HG03066 (cell line): ENCODE measurements at regions not wholly inside any gene's neighbourhood (a gene's known extent, or its start where the extent isn't known, plus 50 kb on each side); places are given as distances from the start of the nearest gene placed in this dataset.

Source experiments
- ATAC-seq: cut with Tn5 transposase; IDR thresholded peaks from one replicate; pipeline ENCODE4 v1.9.1; 2021; ENCODE audit warnings: low read depth; ENCODE audit not compliant: unreplicated experiment

GRCh38 chr12:19933924-19934323 lies 434.4 kb upstream of the PDE3A start:
- ATAC-seq = no peak

DNA sequence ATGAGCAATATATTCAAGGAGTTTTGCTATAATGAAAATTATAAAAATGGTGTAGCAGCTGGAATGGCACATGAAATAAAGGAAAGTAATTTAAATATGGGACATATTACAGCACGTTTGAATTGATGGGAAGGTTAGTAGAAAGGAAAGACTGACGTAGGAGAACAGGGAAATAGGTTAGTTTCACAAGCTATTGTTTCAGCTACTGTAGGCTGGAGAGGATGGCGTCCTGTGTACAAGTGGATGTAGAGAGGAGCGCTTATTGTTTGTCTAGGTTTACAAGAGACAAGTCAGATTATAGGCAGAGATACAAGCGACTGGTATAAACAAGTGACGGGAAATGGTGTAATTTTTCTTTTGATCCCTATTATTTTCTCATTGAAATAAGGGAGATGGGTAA lies 431.2 kb upstream of the PDE3A start:
- ATAC-seq = no peak

DNA sequence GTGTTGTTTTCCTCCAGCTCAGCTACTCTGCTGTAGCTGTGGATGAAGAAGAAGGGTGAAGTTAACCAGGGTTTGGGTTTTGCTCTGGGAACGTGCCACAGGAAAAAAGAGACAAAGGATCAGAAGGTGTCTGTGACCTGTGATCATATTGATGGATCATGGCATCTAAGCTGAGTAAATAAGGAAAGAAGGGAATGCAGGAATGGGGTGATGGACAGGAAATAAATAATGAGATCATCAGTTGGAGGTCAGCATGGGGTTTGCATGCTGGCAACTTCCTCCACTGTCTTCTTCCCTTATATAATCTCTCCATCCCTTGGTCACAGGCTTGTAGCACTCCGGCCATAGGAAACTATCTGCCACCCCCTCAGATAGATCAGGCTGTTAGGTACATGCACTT lies 430.3 kb upstream of the PDE3A start:
- ATAC-seq = no peak

DNA sequence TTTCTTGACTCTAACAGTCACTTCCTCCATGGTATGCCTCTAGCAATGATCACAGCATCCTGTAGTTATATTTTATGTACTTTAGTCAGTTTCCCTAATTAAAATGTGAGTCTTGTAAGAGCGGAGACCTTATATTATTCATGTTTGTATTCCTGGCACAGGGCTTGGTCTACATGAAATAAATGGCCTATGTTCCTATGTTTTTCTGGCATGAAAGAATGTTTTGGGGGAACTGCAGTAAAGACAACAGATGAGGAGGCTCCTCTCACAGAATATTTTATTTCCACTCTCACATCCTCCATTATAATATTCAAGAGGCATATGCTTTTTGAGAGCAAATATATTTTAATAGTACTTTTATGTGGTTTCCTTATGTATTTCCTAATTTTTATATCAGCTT lies 429.8 kb upstream of the PDE3A start:
- ATAC-seq = no peak

GRCh38 chr12:19940267-19940666 lies 428.1 kb upstream of the PDE3A start:
- ATAC-seq = no peak

DNA sequence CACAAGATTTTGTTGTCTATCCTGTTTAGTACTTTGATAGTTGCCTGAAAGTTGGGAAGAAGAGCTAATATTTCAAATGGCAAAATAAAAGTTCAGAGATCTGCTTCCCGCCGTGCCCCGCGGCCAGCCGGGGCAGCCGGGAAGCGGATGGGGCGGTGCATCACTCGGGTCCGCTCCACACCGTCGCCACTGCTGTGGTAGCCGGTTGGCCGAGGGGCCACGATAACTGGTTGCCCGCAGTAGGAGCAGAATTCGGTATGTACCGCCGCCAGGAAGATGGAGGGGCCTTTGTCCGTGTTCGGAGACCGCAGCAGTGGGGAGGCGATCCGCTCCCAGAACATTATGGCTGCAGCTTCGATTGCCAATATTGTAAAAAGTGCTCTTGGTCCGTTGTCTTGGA lies 427.2 kb upstream of the PDE3A start:
- no peak for ATAC-seq

- no peak for ATAC-seq
These were observed 422.5 kb upstream of the PDE3A start for GRCh38 chr12:19945559-19946435.

DNA sequence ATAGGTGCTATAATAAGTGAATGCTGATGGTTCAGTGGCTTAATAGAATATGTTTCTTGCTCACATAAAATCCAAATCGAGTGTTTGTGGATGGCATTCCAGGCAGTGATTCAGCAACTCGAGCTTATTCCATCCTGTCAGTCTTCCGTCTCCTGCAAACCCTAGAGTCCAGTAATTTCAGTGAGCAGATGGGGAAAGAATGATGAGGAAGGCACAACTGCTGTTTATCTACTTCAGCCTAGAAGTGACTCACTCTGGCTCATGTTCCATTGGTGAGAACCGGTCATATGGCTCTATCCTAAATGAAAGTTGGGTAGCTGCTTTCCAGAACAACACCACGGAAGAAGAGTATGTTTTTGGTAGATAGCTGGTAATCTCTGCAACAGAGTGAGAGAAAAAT lies 421.8 kb upstream of the PDE3A start:
- no peak for ATAC-seq

GRCh38 chr12:19947344-19947743 lies 421.0 kb upstream of the PDE3A start:
- ATAC-seq = no peak

- no peak for ATAC-seq
These were observed 416.7 kb upstream of the PDE3A start for GRCh38 chr12:19951664-19952063.

DNA sequence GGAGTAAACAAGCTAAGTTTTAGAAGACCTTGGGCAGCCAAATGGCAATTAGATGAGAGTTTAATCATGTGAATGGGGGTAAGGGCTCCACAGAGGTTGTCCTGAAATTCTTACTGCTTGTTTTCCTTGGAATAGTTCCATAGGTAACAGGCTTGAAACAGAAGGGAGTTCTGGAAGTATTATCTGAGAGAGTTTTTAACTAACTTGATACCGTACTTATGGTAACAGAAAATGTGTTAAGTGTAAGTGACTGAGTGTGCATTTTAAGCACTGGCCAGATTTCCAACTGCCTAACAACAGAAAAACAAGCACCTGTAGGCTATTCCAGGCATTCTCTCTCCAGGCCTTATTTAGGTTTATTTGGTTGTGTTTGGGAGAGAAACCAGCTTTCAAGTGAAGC lies 414.6 kb upstream of the PDE3A start:
- no peak for ATAC-seq

GRCh38 chr12:19954163-19954562 lies 414.2 kb upstream of the PDE3A start:
- no peak for ATAC-seq

- ATAC-seq = no peak
These were observed 410.8 kb upstream of the PDE3A start for GRCh38 chr12:19957308-19958125.

DNA sequence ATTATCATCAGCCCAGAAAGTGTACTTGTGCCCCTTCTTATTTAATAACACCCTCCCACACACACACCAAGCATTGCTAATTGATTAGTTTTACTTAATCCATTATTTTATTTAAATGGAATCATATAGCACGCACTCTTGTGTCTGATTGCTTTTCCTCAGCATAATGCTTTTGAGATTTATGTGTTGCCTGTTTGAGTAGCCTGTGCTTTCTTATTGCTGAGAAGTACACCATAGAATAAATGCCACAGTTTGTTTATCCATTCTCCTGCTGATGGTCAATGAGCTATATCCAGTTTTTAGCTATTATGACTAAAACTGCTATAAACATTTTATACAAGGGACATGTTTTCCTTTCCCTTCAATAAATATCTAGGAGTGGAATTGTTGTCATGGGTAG lies 409.9 kb upstream of the PDE3A start:
- no peak for ATAC-seq

DNA sequence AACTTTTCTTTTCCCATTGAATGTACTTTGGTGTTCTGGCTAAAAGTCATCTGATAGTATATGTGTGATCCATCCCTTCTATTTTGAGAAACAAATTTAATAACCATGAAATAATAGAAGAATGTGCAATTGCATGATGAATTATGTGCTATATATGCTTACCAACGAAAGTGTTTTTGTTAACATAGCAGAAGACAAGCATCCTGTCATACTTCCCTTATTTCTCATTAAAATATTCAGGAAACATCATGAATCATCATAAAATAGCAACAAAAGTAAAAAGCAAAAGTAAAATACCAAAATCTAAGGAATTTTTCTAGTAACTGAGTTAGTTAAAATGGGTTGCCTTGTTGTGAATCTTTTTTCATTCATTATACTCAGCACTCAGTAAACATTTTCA lies 409.0 kb upstream of the PDE3A start:
- ATAC-seq = no peak

GRCh38 chr12:19960527-19960926 lies 407.8 kb upstream of the PDE3A start:
- no peak for ATAC-seq

- no peak for ATAC-seq
These were observed 406.1 kb upstream of the PDE3A start for GRCh38 chr12:19962192-19962591.

- ATAC-seq = no peak
These were observed 404.4 kb upstream of the PDE3A start for GRCh38 chr12:19963972-19964371.

DNA sequence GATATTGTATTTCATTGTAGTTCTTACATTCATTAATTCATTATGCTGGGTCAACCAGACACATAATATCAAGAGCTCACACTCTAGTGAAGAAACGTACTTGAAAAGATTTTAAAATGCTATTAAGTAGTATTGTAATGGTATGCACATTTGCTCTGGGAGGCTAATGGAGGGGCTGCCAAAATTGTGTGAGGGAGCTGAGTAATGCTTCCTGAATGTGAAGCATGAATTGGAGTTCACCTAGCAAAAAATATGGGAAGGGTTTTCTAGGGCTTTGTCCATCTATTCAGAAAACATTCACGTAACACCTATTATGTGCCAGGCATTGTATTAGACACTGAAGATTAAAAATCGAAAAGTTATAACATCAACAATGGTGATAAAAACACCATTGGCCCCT lies 403.8 kb upstream of the PDE3A start:
- no peak for ATAC-seq

DNA sequence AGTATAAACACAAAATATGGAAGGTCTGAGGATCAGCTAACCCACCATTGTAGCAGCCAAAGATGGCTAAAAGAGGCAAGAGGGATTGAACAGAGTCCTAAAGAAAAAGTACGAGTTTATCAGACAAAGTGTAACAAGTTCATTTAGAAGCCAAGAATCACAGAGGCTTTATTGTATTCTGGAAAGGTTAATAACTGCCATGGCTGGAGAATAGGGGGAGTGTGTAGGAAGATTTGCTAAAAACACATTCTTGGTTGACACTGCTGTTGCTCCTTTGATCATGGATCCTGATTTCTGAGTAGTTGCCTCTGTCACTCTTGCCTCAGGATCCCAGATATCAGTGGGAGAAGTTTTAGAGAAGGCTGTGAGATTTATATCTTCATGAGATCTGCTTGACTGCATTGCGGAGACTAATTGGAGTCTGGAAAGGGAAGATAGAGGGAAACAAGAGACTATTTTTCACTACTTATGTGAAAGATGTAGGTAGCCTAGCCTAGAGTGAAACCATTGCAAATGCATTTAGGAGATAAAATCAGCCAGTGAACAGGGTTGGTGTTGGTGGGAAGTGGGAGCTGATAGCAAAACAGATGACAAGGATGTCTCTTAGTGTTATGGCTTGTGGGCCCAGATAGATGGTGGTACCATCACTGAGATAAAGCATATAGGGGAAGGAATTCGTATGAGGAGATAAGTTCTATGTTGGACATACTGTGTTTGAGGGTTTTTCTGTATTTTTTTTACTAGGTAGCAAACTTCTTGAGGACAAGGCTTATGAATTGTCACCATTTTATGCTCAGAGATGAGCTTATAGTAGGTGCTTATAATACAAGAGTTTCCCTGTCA lies 402.9 kb upstream of the PDE3A start:
- no peak for ATAC-seq

DNA sequence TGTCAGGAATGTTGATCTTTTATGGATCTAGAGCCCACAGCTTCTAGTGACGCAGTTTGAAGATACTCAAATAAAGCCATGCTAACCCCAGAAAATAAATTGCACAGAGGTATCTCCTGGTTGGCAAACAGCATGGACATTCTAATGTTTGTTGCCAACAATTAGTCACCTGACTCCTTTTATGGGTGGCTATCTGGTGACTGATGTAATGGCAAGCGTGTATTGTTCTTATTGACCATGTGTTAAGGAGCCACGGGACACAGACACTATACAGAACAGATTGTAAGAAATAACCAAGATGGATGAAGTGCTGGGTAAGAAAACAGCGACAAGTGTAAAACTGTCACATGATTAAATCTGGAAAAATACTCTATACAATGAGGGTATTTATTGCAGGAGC lies 401.3 kb upstream of the PDE3A start:
- no peak for ATAC-seq
